ENCODE measurements at regions not wholly inside any gene's neighbourhood (a gene's known extent, or its start where the extent isn't known, plus 50 kb on each side); places are given as distances from the start of the nearest gene placed in this dataset.

DNA sequence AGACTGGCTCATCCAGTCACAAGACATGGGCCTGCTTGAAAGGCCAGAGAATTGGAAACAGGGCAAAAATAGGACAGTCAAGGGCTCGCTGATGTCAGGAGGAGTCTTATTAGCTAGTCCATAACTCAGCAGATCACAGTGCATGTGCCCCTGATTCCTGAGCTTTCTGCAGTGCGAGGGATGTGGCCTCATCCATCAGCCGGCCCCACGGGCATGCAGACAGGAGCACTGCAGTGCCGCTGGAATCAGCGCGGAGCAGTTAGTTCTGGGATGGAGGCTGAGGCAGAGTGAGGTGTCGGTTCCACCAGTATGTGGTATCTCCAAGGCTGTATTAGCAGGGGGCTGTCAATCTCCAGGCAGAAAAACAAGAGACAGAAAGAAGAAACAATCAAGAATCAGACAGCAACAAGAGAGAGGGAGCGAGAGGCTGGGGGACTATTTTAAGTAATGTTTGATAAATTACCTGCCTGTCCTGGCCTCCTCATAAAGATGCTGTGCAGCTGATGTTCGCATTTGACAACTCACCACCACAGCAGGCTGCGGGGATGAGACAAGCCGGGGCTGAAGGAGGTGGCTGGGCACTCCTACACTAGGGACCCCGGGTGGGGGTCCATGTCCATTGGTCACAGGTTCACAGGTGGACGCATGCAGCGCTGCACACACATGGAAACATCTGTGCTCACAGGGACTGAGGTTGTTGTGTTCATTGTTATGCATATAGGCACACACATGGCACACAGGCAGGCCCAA, 167.2 kb downstream of the TRIM29 start:
- TF ChIP-seq, protein P1, sequence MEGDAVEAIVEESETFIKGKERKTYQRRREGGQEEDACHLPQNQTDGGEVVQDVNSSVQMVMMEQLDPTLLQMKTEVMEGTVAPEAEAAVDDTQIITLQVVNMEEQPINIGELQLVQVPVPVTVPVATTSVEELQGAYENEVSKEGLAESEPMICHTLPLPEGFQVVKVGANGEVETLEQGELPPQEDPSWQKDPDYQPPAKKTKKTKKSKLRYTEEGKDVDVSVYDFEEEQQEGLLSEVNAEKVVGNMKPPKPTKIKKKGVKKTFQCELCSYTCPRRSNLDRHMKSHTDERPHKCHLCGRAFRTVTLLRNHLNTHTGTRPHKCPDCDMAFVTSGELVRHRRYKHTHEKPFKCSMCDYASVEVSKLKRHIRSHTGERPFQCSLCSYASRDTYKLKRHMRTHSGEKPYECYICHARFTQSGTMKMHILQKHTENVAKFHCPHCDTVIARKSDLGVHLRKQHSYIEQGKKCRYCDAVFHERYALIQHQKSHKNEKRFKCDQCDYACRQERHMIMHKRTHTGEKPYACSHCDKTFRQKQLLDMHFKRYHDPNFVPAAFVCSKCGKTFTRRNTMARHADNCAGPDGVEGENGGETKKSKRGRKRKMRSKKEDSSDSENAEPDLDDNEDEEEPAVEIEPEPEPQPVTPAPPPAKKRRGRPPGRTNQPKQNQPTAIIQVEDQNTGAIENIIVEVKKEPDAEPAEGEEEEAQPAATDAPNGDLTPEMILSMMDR (conservative IDR thresholded peaks at IDR 0.05; ENCODE audit: low read depth, low read length), result no peak

GRCh38 chr11:119964136-119965025, 173.5 kb downstream of the TRIM29 start:
- no peak overlapping the region for H3K4me3 ChIP-seq (ENCODE audit: low read length)
- DNase-seq (ENCODE audit: low read depth), result no peak
- TF ChIP-seq, protein P1 (conservative IDR thresholded peaks at IDR 0.05; ENCODE audit: low read depth, low read length), result no peak

More for the DNA sequence above, 167.2 kb downstream of the TRIM29 start:
- DNase-seq (ENCODE audit: low read depth), result no peak
- H3K4me3 ChIP-seq (ENCODE audit: low read length), result no peak overlapping the region

DNA sequence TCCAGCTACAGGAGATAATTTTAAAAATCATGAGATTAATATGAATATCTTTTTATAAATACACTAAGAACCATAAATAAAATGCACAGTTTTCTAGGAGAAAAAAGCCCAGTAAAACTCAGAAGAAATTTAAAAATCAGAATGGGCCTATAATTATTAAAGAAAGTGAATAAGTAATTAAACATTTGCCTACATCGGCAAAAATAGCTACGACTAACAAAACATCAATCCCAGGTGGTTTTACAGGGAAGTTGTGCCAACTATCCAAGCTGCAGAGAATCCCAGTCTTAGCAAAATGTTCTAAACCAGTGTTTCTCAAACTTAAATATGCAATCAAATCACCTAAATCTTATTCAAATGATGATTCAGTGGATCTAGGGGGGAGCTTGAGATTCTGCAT, 180.0 kb downstream of the TRIM29 start:
- no peak overlapping the region for H3K4me3 ChIP-seq (ENCODE audit: low read length)
- TF ChIP-seq, protein P1 (conservative IDR thresholded peaks at IDR 0.05; ENCODE audit: low read depth, low read length), result no peak
- no peak for DNase-seq (ENCODE audit: low read depth)

DNA sequence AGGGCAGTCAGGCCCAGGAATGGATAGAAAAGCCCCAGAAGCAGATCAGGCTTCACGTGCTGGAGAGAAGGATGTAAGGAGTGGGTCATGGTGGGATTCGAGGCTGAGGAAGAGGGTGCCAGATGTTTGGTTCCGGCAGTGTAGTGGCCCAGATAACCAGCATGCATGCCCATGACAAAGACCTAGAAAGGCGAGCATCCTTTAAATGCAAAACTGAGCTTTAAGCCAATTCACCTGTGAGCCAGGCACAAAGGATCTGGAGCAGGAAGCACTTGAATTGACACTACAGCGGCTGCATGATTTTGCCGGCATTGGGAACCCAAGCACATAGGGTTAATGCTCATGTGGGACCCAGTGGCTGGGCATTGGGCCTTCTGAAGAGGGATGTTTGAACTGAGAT, 185.5 kb downstream of the TRIM29 start:
- TF ChIP-seq, protein P1 (conservative IDR thresholded peaks at IDR 0.05; ENCODE audit: low read depth, low read length), result no peak
- no peak overlapping the region for H3K4me3 ChIP-seq (ENCODE audit: low read length)
- DNase-seq (ENCODE audit: low read depth), result no peak

DNA sequence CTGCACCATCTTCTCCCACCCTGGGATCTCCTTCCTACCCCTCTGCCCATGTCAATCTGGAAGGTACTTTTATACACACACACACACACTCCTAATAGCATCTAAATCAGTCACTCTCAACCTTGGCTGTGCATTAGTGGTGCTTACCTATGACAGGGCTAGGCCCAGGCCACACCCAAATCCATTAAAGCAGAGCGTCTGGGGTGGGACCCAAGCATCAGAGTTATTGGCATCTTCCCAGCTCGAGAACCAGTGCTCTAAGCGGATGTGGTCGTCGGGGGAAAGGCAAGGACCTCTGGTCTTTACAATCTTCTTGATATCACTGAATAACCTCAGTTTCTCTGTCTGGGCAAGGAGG, 194.6 kb downstream of the TRIM29 start:
- no peak overlapping the region for H3K4me3 ChIP-seq (ENCODE audit: low read length)
- TF ChIP-seq, protein P1 (conservative IDR thresholded peaks at IDR 0.05; ENCODE audit: low read depth, low read length), result no peak
- DNase-seq (ENCODE audit: low read depth), result no peak

- TF ChIP-seq, protein P1 (conservative IDR thresholded peaks at IDR 0.05; ENCODE audit: low read depth, low read length), result no peak
- DNase-seq (ENCODE audit: low read depth), result no peak
These were observed 195.2 kb downstream of the TRIM29 start for GRCh38 chr11:119942583-119943297.

More at GRCh38 chr11:119942583-119943297, 195.2 kb downstream of the TRIM29 start:
- H3K4me3 ChIP-seq (ENCODE audit: low read length), result no peak overlapping the region

All from retinal pigment epithelial cell (primary cell).